ENCODE measurements at regions not wholly inside any gene's neighbourhood (a gene's known extent, or its start where the extent isn't known, plus 50 kb on each side); places are given as distances from the start of the nearest gene placed in this dataset.
"Not testable (repeated sequence)": the region's sequence is repeated elsewhere in the genome, so short reads cannot be mapped to it uniquely, and the experiment has no call there.

GRCh38 chr21:39082656-39083376 is 100.4 kb downstream of the PSMG1 start:
- peak; percentile 12 for DNase-seq (ENCODE audit: low read depth)

GRCh38 chr21:39080366-39080765 is 102.9 kb downstream of the PSMG1 start:
- no peak for DNase-seq (ENCODE audit: low read depth)

- DNase-seq (ENCODE audit: low read depth): no peak
Observed at GRCh38 chr21:39079617-39080016, 103.6 kb downstream of the PSMG1 start.

GRCh38 chr21:39078322-39079065 is 104.8 kb downstream of the PSMG1 start:
- no peak for DNase-seq (ENCODE audit: low read depth)

GRCh38 chr21:39077876-39078275 is 105.4 kb downstream of the PSMG1 start:
- DNase-seq (ENCODE audit: low read depth): no peak

- DNase-seq (ENCODE audit: low read depth): no peak
Observed at GRCh38 chr21:39074508-39074907, 108.7 kb downstream of the PSMG1 start.

- no peak for DNase-seq (ENCODE audit: low read depth)
Observed at GRCh38 chr21:39073717-39074116, 109.5 kb downstream of the PSMG1 start.

GRCh38 chr21:39073063-39073462 is 110.2 kb downstream of the PSMG1 start:
- no peak for DNase-seq (ENCODE audit: low read depth)

GRCh38 chr21:39072468-39072867 is 110.8 kb downstream of the PSMG1 start:
- DNase-seq (ENCODE audit: low read depth): no peak

- peak; percentile 81 for DNase-seq (ENCODE audit: low read depth)
Observed at GRCh38 chr21:39071623-39072214, 111.5 kb downstream of the PSMG1 start.

- not testable (repeated sequence) for DNase-seq (ENCODE audit: low read depth)
Observed at GRCh38 chr21:39069856-39070255, 113.4 kb downstream of the PSMG1 start.

- DNase-seq (ENCODE audit: low read depth): no peak
Observed at GRCh38 chr21:39066829-39067780, 116.1 kb downstream of the PSMG1 start.

GRCh38 chr21:39065917-39066316 is 117.3 kb downstream of the PSMG1 start:
- no peak for DNase-seq (ENCODE audit: low read depth)

GRCh38 chr21:39064325-39065012 is 118.8 kb downstream of the PSMG1 start:
- no peak for DNase-seq (ENCODE audit: low read depth)

- no peak for DNase-seq (ENCODE audit: low read depth)
Observed at GRCh38 chr21:39063517-39063916, 119.7 kb downstream of the PSMG1 start.

- no peak for DNase-seq (ENCODE audit: low read depth)
Observed at GRCh38 chr21:39062196-39062595, 121.1 kb downstream of the PSMG1 start.

GRCh38 chr21:39061766-39062165 is 121.5 kb downstream of the PSMG1 start:
- no peak for DNase-seq (ENCODE audit: low read depth)

- no peak for DNase-seq (ENCODE audit: low read depth)
Observed at GRCh38 chr21:39060485-39061083, 122.7 kb downstream of the PSMG1 start.

GRCh38 chr21:39057121-39057520 is 126.1 kb downstream of the PSMG1 start:
- no peak for DNase-seq (ENCODE audit: low read depth)

GRCh38 chr21:39056636-39057035 is 126.6 kb downstream of the PSMG1 start:
- no peak for DNase-seq (ENCODE audit: low read depth)

All from renal cortical epithelial cell (primary cell).